IPS-NIHi7 (cell line): ENCODE measurements at regions not wholly inside any gene's neighbourhood (a gene's known extent, or its start where the extent isn't known, plus 50 kb on each side); places are given as distances from the start of the nearest gene placed in this dataset.

Experiments used
- DNase-seq: peaks from one replicate; pipeline ENCODE4 v3.0.0; 2012; ENCODE audit warnings: mixed read lengths; ENCODE audit errors: extremely low spot score

DNA sequence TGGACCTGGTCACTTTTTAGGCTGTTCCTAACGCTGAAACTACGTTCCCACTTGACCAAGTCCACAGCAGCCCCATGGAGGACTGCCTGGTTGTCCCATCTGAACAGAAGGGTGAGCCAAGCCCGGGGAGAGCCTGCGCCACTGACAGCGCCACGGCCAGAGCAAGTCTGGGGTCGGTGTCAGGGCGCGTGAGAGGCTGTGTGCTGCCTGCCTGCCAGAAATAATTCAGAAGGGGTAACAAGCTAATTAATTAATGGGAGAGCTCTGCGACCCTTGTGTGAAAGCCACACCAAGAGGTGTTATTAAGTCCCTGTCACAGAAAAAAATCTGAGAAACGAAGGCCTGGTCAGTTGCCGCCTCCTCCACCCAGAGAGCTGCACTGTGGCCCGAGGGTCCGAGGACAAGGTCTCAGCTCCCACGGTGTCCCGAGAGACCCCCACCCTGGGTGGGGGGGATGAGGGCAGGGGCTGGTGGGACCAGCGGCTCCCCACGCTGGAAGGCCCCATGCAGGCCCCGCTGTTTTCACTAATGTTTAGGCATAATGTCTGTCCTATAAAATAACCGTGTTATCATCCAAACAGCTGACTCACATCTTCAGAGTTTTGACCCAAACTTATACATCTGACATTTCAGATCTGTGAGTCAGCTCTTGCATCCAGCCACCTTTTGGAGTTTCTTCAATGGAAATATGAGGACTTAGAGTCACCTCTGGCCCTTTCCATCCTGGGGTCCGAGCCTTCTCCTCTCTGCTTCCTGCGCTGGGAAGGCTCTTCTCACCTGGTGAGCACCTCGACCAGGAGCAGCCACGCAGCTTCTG is 58.5 kb downstream of the DLL1 start:
- no peak for DNase-seq

DNA sequence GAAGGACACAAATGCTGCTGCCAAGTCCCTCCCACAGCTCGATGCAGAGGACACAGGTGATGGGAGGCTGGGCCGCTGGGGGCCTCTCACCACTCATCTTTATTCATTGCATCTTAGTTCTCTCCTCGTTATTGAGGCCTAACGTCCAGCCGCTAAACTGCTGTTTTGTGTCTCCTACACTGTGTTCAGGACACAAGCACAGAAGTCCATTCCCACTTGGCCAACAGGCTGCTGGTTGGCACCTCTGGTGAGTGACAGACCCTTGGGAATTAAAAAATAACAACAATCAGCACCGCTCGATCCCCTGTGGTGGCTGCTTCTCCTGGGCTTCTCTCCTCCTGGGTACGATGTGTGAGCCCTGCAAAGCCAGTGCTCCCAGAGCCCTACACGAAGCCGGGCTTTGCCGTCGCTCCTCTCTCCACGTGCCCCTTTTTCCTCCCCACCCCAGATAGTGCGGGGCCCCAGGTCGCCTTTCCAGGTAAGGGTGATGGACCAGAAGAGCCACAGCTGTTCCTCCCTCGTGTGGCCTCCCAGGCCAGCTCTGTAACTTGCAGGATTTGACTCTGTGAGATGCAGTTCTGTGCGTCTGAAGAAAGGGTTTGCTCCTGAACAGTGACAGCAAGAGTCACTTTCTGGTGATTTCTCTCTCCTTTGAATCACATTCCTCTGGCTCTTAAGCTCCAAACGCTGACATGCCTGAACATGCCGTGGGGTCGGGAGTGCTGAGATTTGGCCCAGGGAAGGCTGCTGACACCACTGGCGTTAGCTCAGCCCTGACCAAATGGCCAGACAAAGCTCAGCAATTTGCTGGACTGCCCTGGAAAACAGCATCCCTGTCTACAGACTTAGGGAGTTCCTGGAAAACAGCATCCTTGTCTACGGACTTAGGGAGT is 59.3 kb downstream of the DLL1 start:
- no peak for DNase-seq

DNA sequence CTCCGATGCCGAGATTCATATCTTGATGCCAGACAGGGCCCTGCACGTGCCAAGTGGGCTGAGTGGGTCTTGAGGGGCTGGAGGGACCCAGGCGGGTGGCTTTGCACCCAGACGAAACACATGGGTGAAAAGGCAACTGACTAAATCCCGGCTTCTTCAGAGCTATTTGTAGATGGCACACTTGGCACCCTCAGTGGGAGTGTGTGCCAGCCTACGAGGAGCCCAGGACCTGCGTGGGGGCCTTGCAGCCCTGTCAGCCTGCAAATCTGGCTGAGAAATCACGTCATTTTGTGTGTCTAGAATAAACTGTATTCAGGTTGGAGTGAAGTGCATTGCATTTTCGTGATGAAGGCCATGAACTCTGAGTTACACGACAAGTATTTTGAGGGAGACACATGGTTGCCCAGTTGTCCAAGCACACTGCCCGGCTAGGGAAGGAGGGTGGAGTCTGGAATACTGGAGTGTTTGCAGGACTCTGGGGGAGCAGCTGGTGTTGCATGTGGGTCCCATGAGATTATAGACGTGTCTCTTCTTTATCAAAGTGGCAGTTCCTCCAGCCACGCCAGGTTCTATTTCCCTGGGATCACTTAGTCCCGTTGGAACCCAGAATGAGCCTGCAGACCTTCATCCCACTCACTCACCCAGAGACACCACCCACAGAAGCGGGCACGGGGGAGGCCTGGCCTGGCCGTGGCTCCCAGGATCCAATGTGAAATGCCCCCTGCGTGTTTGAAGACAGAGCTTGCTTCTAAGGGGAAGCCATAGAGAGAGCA is 60.2 kb downstream of the DLL1 start:
- no peak for DNase-seq

DNA sequence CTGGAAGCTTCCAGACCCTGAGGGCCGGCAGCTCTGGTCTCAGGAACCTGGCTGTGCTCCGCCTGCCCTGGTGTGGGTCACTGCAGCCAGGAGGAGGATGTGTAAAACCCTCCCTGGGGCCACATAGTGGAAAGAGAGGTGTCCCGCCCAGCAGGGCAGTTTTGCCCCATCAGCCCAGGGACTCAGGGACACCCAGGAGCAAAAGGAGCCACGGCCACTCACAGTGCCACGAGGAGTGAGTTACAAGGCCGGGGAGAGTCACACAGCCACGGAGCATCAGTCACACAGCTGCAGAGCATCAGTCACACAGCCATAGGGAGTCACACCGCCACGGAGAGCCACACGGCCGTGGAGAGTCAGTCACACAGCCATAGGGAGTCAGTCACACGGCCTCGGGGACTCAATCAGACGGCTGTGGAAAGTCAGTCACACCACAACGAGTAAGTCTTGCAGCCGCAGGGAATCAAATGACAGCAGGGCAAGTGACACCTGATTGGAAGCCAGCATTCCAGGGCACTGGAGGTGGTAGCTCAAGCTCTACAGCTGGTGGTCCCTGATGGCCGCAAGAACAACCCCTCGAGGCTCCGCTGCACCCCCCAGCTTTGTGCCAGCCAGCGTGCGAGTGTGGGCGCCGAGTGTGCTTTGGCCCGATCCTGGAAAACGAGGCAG is 60.9 kb downstream of the DLL1 start:
- DNase-seq = no peak

DNA sequence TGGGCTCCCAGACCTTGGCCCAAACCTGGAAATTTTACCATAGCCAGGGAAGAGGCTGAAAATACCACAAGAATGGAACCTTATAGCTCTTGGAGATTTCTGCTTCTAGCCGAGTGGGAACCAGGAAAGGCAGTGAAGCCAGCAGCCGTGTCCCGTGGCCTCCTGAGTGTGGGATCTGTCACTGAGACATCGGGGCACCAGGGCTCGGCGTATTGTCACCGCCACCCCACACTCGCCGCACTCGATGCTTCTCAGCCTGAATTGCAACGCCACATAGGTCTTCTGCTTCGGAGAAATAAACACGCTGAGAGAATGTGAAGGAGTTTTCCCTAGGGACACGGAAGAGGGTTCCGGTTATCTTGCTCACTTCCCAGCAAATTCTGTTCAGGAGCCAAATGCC is 61.5 kb downstream of the DLL1 start:
- DNase-seq = no peak

DNA sequence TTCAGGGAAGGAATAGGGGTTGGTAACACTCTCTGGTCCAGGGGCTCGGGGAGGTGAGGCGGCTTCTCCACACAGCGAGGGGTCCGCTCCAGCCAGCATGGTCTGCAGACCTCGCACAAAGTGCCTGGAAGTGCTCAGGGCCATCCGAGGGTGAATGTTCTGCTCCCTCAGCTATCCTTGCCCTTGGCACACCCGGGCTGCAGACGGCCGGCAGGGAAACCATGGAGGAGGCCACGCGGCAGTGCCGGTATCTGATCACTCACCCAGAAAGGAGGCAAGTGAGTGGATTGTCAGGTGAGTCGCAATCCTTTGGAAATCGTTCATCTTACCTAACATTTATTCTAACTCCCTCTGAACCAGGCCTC is 62.0 kb downstream of the DLL1 start:
- no peak for DNase-seq

DNA sequence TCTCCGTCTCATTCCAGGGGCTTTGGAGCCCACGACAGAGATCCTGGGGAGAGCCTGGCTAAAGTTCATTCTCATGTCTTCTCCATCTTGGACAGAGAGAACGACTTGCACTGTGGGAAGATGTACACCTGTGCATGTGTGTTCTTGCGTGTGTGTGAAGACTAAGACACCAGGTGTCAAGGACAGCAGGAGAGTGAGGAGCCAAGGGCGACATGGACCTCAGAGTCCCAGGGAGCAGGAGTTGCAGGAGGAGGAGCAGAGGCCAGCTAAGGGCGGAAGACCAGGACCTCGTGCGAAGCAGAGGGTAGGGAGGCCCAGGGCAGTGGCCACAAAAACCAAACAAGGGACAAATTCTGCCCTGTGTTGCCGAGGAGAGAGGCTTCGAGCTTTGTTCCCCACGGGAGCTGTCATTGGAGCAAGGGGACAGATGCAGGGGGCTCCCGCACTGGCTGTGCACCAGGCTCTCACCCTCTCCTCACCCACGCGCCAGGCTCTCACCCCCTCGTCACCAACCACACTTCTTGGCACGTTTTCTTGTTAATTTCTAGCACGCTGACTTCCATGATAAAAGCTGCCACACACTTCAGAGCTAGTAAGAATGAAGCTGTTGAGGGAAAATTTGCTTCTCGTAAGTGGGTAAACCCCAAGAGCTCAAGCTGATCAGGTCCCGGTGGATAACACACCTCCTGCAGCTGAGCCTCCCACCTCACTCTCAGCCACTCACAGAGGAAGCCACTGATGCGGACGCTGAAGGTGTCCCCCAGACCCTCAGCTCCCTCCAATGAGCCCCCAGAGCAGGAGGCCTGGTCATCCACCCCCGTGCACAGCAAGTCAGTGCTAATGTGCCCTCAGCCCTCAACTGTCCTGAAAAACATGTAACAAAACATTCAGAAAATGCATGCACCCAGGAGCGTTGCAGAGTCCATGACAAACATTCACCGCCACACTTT is 62.6 kb downstream of the DLL1 start:
- DNase-seq = no peak

DNA sequence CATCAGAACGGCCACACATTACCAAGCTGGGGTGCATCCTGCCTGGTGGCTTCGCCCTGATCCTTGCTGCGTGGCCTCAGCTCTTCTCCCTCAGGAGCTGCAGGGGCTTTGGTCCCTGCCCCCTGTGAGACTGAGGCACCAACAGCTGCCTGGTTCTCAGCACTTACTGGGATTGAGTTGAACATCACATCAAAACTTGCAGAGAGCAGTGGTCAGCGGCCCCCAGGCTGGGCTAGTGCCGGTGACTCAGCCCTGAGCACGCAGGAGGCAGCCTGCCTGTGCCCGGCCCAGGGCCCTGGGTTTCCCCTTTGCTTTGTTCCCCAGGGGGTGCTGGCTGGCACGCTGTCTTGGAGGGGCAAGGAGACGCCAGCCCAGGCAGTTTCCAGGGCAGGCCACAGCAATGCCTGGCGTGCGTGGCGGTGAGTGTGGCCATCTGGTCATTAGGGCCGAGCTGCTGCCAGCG is 63.3 kb downstream of the DLL1 start:
- no peak for DNase-seq

DNA sequence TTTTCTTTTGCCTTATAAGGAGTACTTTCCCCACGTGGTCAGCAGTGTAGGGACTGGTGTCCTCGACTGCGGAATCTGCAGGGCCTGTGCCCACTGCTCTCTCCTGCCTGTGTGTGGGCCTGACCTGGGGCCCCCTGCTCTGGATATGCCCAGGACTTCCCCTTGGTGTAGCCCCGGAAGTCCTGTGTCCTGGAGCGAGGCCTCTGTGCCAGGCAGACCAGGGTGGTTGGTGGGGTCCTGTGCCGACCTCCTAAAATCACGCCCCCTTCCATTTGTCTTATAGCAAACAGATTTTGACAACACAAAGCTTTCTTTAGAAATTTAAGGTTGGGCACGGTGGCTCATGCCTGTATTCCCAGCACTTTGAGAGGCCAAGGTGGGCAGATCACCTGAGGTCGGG is 64.2 kb downstream of the DLL1 start:
- DNase-seq = no peak

DNA sequence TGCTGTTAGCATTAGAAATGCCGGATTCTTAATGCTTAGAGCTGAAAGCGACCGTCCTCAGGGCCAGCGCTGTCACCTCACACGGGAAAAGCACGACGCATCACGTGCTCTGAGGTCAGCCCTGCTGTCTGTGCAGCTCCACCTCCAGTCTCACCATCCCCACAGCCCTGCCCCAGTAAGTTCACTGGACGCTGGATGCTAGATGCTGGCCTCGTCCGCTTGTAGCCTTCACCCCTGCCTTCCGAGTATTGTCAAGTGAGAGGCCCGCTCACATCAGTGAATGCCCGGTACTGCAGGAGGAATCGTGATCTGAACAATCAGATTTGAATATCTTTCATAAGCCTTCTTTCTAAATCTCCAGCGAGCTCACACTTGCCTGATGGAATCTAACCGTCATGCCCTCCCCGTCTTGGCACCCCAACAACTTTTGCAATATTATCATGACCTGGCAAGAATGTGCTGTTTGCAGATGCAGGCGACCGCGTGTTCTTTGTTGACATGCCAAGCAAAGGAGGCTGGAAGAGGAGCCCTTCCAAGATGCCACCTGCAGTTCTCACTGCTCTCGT is 64.9 kb downstream of the DLL1 start:
- no peak for DNase-seq

DNA sequence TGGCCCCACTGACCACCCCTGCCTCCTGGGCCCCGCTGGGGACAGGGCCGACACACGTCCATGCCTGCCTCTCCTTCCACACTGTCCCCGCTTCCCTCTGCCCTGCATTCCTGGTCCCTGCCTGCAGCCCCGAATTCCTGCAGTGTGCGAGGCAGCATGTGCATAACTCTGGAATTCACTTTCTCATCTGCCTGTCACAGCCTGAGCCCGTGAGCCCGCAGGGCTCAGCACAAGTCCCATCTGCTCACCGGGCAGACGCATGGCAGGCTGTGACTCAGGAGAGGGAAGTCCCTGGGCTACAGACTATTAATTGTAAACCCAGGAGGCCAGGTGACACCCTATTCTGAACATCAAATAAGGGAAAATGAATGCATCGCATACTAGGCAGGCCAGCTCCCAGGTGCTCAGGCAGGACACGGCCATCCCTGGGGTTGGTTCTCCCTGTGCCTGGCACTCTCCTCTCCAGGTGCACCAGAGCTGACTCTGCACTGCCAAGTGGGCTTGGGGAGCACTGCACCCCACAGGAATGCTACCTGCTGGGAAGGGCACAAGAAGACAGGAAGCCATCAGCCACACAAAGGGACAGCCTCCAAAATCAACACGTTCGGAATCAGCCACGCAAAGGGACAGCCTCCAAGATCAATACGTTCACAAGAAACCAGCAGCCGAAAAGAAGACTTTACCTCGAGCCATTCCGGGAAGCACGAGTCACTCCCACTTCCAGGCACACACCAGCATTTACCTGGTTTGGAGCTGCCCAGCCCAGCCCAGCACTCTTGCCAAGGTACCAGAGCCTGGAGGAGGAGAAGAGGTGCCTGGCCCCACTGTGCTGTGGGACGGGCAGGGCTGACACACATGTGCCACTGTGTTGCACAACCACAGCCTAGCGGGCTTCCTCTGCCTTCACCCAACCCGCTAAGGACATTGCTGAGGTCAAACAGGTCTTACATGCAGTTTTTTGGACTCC is 65.9 kb downstream of the DLL1 start:
- no peak for DNase-seq

DNA sequence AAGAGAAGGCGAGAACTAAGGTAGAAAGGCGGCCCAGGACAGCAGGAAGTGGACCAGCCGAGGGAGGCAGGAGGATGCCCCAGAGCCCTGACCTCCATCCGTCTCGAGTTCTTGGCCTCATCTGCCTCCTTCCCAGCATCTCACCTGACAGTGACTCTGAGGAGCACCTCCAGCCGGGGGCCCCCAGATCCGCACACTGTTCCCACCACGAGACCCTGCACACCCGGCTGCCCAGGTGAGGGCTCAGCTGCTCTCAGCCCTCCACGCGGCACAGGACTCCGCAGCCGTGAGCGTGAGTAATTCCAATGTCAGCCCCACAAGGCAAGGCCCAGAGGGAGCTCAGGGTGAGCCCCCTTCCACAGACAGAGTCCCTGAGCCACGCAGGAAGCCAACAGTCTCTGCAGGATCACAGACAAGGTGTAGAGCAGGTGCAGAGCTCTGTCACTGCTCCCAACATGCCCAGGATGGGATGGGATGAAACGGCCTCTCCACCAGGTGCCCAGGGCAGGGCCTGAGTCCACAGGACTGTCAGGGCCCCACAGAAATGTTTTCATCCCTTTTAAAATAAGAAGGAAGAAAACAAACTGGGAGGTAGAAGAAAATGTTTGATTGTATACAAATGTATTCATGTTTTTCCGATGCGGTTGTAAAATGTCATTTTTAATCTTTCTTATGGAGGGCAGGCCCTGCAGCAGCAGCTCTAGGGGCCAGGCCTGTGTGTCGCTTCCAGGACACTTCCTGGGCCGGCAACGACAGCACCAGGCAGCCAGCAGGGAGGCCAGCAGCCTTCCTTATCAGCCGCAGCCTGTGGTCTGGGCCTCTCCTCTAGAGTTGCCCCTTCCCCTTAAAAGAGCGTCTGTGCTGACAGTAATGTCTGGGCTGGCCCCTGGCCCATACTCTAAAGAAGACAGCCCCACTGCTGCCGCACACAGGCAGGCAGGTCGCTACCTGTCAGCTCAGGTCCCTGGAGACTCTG is 66.9 kb downstream of the DLL1 start:
- DNase-seq = no peak

DNA sequence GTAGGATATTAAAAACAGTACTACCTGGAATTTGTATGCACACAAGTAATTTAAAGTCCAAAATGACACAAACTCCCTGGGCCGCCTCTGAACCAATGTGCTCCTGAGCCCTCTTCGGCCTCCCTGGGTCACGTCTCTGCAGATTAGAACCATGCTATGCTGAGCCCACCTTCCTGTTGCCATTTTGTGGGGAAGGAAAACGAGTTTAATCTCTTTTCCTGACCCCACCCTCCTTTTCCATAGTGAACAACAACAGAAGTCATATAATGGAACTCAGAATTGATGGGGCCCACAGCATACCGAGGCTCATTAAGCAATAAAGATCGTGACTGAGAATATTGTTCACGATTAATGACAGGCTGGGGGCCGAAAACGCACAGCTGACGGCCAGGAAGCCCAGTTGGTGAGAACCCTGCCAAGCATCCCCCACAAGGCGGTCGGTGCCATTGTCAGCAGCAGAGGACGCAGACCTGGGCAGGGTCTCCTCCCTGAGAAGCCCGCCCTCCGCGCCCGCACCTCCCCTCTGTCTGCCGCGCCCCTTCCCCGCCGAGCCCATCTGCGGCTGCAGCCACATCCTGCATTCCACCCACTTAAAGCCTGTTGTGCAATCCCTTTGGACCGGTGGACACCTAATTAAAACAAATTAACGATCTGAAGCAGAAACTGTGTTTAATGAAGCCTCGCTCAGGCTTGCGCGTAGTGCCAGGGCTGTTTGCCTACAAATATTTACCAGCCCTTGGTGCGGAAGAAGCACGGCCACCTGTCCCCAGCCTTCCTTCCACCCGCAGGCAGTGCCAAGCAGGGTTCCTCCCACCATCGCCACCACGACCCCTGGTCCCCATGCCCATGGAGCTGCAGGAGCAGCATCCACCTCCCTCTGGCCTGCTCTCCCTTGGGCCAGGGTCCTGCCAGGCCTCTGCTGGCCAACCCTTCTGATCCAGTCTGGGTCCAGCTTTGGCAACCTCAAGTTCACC is 68.1 kb downstream of the DLL1 start:
- no peak for DNase-seq

DNA sequence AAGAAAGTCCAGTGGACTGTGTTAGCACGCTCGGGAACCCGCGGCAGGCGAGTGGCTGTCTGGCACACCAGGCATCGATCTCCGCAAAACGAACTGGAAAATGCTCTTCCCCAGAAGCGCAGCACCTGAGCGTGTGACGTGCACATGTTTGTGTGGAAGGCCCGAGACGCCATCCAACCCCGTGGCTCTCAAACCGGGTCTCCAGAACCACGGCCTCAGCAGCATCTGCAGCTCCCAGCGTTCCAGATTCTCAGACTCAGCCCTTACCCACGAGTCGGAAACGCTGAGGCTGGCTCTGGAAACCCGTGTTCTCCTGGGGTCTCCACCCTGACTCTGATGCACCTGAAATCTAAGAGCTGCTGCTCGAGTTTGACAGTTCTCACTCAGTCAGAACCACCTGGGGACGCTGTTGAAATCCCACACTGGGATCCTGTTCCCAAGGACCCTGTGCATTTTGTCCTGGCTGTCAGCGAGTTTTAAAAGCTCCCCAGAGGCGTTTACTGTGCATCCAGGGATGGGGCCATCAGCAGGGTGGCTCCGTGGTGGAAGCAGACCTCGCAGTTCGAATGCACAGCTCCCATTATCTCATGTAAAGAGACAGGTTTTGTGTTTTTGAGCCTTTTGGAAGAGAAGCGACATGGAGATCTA is 69.0 kb downstream of the DLL1 start:
- DNase-seq = no peak

DNA sequence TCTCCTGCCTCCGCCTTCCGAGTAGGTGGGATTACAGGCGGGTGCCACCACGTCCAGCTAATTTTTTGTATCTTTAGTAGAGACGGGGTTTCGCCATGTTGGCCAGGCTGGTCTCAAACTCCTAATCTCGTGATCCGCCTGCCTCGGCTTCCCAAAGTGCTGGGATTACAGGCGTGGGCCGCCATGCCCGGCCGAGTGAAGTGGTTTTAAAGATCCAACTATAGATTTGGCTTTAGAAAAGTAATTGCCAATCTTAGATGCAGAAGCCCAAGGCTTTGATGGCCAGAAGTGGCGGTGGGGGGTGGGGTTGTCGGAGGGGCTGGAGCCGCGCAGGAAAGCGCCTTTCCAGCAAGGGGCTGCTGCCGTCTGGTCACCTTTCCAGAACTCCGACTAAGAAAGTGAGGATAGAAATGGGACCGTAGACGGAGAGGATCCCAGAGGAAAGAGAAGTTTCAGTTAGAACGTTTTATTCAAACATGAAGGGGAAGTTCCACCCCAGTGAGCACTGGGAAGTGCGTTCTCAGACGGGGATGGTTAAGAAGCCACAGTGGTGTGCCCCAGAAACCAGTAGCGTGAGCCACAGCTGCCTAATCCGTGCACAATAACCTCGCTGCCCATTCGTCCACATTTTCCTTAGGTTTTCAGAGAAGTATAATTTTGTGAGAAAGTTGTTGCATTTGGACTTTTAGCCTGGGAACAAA is 69.7 kb downstream of the DLL1 start:
- DNase-seq = no peak
